HG02642 (cell line): ENCODE measurements at regions not wholly inside any gene's neighbourhood (a gene's known extent, or its start where the extent isn't known, plus 50 kb on each side); places are given as distances from the start of the nearest gene placed in this dataset.
"Not testable (repeated sequence)": the region's sequence is repeated elsewhere in the genome, so short reads cannot be mapped to it uniquely, and the experiment has no call there.

Experiments used
- ATAC-seq: cut with Tn5 transposase; IDR thresholded peaks from one replicate; pipeline ENCODE4 v1.9.1; 2021; ENCODE audit warnings: mild to moderate bottlenecking; ENCODE audit not compliant: unreplicated experiment, poor library complexity

DNA sequence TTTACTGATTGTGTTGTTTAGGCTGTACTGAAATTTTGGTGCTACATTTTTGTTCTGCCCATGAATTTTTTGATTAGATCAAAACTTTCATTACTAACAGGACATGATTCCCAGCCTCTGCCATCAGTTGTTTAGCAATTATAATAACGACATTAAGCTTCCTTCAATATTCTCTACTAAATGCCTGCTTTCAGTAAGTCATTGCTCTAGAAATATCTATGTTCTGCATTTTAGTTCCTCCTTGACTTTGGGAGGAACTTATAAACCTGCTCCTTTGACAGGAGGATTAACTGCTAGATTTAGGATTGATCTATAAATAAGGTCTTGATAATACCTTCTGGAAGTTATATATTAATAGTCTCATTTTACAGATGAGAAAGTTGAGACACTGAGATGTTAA lies 269.1 kb downstream of the RAP2B start:
- ATAC-seq: no peak

DNA sequence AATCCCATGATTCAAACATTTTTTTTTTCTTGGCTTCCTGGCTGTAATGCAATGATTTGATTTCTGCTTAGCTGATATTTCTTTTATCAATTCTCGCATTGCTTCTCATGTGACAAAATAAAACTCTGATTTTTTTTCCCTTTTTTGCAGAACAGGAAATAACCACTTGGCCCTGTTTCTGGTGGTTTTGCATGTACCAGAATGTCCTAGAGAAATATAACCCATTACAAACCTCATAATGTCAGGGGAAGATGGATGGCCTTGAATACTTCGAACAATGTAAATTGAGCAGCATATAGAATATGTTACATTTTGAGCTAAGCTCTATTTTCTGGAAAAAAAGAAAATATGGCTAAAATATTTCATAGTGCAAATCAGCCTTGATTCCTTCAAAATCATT lies 275.6 kb downstream of the RAP2B start:
- no peak for ATAC-seq

DNA sequence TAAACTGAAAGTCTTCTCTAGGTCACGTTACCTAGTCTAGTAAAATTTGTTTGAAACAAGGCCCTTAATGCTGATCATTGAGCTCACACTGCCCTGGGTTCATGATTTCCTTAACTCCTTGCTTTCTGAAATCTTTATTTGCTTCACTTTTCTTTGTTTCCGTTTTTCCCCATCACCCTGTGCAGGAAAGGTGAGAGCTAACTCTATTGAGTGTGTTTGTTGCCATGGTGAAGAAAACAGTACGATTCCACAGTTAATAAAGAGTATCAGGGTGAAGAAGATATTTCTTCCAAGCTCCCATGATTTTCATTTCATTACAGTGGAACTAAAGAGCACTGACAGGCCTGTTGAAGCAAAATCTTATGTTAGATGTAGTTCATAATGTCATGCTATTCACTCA lies 276.2 kb downstream of the RAP2B start:
- no peak for ATAC-seq

DNA sequence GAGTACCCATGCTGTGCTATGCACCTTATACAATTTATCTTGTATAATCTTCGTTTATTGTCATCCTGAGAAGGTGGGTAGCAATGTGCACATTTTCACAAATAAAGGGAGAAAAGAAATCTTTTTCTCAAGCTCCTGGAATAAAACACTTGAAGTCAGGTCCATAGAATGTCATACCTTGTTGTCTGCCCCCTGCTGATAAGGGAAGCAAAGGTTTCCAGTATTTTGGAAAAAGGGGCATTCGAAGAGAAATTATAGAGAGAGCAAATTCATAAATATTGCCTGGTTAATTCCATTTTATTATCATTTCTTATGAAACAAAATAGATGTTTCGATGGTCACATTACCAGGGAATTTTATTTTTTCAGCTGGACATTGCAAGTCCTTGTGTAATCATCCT lies 277.8 kb downstream of the RAP2B start:
- ATAC-seq: no peak

DNA sequence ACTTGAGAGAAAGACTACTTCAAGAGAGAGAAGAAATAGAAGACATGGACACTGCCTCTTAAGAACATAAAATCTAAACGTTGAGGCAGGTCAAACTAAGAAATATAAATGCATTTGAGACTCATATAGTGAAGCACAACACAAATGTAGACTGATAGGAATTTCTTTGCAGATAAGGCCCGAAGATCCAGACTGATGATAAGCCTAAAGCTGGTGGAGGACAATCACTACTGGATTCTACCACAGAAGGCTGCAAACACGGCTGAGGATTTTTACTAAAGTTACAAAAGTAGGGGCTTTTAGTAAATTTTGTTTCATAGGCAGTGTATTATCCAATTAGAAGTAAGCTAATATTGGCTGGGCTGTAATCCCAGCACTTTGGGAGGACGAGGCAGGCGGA lies 278.3 kb downstream of the RAP2B start:
- ATAC-seq: no peak

DNA sequence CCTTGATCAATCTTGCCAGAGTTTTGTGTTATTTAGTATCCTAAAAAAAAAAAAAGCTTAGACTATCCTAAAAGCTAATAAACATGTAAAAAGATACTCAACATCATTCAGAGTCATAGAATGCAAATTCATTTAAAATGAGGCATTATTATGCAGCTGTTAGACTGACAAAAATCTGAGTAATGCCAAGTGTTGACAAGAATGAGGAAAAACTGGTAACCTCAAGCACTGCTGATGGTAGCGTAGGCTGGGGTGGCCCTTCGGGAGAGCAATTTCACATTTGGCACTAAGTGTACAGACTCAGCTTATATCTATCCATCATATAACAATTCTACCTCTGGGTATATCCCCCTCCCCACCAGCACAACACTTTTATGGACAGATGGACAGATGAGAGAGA lies 280.4 kb downstream of the RAP2B start:
- no peak for ATAC-seq

DNA sequence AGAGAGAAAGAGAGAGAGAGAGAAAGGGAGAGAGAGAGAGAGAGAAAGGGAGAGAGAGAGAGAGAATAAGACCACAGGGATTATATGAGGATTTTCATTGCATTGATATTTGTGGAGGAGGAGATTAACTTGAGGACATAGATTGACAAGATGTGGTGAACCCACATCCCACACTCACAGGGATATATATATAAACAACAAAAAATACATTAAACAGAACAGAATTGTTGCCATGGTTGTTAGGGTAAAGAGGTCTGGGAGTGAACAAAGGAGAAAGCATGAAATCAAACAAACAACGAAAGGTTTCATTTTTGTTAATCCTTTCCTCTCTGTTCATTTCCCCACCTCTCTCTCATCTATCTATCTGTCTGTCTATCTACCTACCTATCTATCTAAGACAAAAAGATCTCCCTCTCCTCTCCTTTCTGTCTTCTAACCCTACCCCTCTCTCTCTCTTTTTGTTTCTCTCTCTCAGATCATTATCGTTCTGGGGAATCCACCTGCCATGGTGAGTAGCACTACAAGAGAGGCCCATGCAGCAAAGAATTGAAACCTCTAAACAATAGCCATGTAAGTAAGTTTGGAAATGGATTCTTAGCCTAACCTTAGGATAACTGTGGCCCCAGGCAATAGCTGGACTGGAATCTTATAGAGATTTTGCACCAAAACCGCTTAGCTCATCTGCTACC lies 280.9 kb downstream of the RAP2B start:
- ATAC-seq: no peak

DNA sequence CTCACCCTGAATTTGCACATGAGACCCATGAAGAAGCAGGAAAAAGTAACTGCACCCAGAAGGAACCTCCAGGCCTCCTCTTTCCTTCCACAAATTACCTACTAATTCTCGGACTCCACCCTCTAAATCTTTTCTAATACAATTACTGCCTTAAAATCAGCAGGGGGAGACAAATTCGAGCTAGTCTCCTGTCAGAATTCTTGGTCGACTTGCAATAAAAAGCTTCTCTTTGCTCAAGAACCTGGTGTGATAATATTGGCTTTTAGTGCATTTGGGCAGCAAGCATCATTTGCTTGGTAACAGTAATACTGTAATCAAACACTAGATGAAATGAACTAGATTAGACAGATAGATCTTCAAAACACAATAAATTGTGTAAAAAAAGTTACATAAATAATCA lies 281.9 kb downstream of the RAP2B start:
- ATAC-seq: no peak

- no peak for ATAC-seq
Measured at GRCh38 chr3:153445817-153446216, 283.8 kb downstream of the RAP2B start.

GRCh38 chr3:153448151-153448829 lies 286.3 kb downstream of the RAP2B start:
- ATAC-seq: no peak

DNA sequence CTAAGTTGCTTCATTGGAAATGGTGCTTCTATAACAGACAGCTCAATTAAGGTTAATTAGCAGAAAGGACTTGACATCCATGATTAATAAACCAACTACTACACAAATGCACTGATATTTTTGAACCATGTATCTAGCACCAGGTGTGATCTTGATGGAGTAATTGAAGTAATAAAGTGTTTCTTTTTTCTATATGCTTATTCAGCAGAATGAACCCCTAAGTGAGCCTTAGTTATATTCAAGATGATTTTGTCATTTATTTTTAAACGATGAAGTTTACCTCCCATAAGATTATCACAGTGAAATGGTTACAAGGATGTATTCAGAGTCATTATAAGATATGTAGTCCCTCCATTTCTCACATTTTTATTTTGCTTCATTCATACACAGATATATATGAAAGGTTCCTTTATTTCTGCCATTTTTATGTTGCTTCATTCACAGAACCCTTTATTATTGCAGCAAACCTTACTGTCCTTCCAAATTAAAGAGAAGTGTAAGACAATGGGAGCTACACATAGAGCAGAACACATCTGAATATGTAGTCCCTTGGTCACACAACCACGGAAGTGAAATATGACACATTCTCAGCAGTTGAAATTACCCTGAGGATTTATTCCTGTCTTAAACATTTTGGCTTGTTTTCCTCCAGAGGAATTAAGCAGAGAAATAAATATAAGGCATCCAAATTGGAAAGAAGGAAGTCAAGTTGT lies 295.0 kb downstream of the RAP2B start:
- ATAC-seq: no peak

DNA sequence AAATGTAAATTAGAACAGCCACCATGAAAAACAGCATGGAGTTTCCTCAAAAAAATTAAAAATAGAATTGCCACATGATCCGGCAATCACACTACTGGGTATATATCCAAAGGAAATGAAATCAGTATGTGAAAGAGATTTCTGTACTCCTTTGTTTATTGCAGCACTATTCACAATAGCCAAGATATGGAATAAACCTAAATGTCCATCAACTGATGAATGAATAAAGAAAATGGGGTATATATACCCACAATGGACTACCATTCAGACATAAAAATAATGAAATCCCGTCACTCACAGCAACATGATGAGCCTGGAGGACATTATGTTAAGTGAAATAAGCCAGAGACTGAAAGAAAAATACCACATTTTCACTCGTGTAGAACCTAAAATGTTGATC lies 296.9 kb downstream of the RAP2B start:
- ATAC-seq: no peak

GRCh38 chr3:153462545-153462944 lies 300.5 kb downstream of the RAP2B start:
- ATAC-seq: no peak

- ATAC-seq: peak; percentile 80
Measured at GRCh38 chr3:153463895-153464294, 301.9 kb downstream of the RAP2B start.

- no peak for ATAC-seq
Measured at GRCh38 chr3:153469162-153469561, 307.1 kb downstream of the RAP2B start.

DNA sequence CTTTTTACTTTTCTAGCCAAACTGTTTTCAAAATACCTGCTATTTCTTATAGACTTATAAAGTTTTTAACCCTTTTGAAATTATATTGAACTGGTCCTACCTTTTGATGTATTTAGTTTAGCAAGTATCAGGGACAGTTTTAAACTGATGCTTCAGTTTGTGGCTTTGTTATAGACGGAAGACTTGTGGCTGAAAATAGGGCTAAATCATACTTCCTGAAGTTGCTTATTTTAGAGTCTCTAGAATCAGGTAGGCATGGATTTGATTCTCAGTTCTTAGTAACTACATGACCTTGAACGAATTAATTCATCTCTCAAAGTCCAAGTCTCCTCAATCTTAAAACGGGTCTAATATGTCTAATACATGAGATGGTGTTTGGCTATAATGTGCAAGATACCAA lies 322.8 kb downstream of the RAP2B start:
- ATAC-seq: no peak

GRCh38 chr3:153495422-153495821 lies 333.4 kb downstream of the RAP2B start:
- ATAC-seq: no peak

DNA sequence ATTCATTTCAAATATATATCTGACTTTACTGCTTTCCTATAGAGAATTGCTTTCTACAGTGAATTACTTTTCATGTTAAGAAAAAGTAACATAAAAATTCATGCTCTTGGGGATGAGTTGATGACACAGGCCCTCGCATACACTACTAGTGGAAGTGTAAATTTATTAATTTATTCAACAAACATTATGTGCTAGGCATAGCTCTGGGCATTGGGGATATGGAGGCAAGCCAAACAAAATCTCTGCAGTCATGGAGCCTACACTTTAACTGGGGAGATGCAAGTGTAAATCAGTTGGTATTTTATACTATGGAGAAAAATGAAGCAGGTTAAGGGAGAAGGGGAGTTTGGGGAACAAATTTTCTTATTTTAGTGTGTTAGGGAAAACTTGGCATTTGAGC lies 340.7 kb downstream of the RAP2B start:
- ATAC-seq: no peak

DNA sequence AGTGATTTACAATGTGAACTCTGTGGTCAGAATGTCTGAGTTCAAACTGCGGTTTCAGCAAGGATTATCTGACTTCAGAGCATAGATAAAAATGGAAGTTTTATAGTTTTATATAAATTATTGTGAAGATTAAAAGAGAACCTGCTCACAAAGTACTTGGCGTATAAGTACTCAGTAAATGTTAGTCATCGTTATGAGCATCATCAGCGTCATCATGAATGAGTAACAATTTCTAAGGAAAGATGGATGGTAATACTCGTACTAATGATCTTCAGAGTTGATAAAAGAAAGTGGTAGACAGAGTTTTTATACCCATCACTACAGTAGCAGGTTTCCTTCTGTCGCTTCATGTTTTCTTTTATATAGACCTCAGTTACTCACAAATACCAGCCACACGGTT lies 341.8 kb downstream of the RAP2B start:
- ATAC-seq: no peak

DNA sequence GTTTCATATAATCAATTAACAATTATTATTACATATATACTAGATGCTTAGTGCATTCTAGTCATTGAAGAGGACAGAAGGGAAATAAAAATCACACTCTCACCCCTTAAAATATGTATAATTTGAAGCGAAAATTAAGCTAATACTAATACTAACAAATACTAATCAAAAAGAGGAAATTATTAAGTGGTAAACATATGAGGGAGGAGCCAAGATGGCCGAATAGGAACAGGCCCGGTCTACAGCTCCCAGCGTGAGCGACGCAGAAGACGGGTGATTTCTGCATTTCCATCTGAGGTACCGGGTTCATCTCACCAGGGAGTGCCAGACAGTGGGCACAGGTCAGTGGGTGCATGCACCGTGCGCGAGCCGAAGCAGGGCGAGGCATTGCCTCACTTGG lies 344.2 kb downstream of the RAP2B start:
- not testable (repeated sequence) for ATAC-seq

DNA sequence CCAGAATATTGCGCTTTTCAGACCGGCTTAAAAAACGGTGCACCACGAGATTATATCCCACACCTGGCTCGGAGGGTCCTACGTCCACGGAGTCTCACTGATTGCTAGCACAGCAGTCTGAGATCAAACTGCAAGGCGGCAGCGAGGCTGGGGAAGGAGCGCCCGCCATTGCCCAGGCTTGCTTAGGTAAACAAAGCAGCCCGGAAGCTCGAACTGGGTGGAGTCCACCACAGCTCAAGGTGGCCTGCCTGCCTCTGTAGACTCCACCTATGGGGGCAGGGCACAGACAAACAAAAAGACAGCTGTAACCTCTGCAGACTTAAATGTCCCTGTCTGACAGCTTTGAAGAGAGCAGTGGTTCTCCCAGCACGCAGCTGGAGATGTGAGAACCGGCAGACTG lies 344.7 kb downstream of the RAP2B start:
- not testable (repeated sequence) for ATAC-seq

DNA sequence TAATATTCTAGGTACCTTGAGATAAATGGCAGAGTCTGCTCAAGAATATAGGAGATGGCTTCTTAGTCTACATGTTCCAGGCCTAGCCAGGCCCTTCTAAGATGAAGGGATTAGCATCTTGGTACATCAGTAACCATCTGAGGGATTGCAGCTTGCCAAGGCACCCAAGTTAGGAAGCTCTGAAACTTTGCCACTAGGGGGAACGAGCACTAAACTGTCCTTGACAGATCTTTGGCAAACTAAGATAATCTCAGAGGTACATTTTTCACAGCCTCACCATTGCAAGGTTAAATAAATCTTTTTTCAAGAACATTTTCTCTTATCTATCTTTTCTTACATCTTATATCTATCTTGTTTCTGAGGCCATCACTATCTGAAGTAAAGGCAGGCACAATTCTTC lies 351.2 kb downstream of the RAP2B start:
- no peak for ATAC-seq
